HEK293 (cell line): ENCODE measurements at regions not wholly inside any gene's neighbourhood (a gene's known extent, or its start where the extent isn't known, plus 50 kb on each side); places are given as distances from the start of the nearest gene placed in this dataset.

Source experiments
- CTCF ChIA-PET: fragments of 350-600 bp; formaldehyde crosslinking; extraction: SDS; loops from one replicate; lab custom pipeline; 2021; ENCODE audit warnings: antibody characterized with exemption; lab: Yijun Ruan, JAX
- POLR2A ChIA-PET: fragments of 300-600 bp; formaldehyde crosslinking; extraction: SDS; loops from one replicate; lab custom pipeline; 2020; ENCODE audit warnings: antibody characterized with exemption, inconsistent platforms; lab: Yijun Ruan, JAX
- H3K27ac ChIP-seq: fragments of 200-500 bp; sonication (Bioruptor generic); 2 replicates; pipeline ENCODE4 v1.5.1; 2014; ENCODE audit warnings: low read depth, low read length, control low read depth, inconsistent platforms; ENCODE audit errors: extremely low read depth
- H3K36me3 ChIP-seq, 2 experiments: fragments of 200-500 bp in 1 of 2; sonication (Bioruptor generic) in 1 of 2; 1 replicate in 1 of 2; 2 replicates in 1 of 2; pipeline ENCODE4 v1.5.1; 2014 to 2017; ENCODE audit warnings: inconsistent platforms in 2 of 2, low read length in 2 of 2; ENCODE audit not compliant: control insufficient read depth in 2 of 2, insufficient read depth in 1 of 2
- H3K4me1 ChIP-seq: fragments of 200-500 bp; sonication (Bioruptor generic); 2 replicates; pipeline ENCODE4 v1.5.1; 2014; ENCODE audit warnings: mild to moderate bottlenecking, low read length, inconsistent platforms; ENCODE audit not compliant: control insufficient read depth, insufficient read depth
- H3K4me3 ChIP-seq: 2 replicates; pipeline ENCODE4 v1.5.1; 2011; ENCODE audit warnings: low read depth, mild to moderate bottlenecking, control low read depth, low read length, moderate library complexity
- H3K9me3 ChIP-seq: fragments of 200-500 bp; sonication (Bioruptor generic); 2 replicates; pipeline ENCODE4 v1.5.1; 2014; ENCODE audit warnings: low read depth, low read length, inconsistent platforms; ENCODE audit not compliant: control insufficient read depth, insufficient read depth
- GLIS2 ChIP-seq: fragments of 450-650 bp; formaldehyde crosslinking; IDR thresholded peaks from 2 replicates; pipeline ENCODE4 v1.5.1; 2016; ENCODE audit warnings: missing biosample characterization, missing genetic modification characterization
- KLF1 ChIP-seq: fragments of 450-650 bp; formaldehyde crosslinking; IDR thresholded peaks from 2 replicates; pipeline ENCODE4 v1.5.1; 2016; ENCODE audit warnings: missing biosample characterization, missing genetic modification characterization
- KLF10 ChIP-seq: fragments of 450-650 bp; IDR thresholded peaks from 2 replicates; pipeline ENCODE4 v1.5.1; 2018; ENCODE audit warnings: missing biosample characterization, mild to moderate bottlenecking, missing genetic modification characterization
- KLF7 ChIP-seq: fragments of 450-650 bp; formaldehyde crosslinking; IDR thresholded peaks from 2 replicates; pipeline ENCODE4 v1.5.1; 2016; ENCODE audit warnings: missing biosample characterization, missing genetic modification characterization, borderline replicate concordance
- OSR2 ChIP-seq: fragments of 450-650 bp; formaldehyde crosslinking; IDR thresholded peaks from 2 replicates; pipeline ENCODE4 v1.5.1; 2016; ENCODE audit warnings: missing biosample characterization, missing genetic modification characterization
- OVOL3 ChIP-seq: fragments of 450-650 bp; formaldehyde crosslinking; IDR thresholded peaks from 2 replicates; pipeline ENCODE4 v1.5.1; 2016; ENCODE audit warnings: missing biosample characterization, missing genetic modification characterization
- ZIC2 ChIP-seq: fragments of 450-650 bp; formaldehyde crosslinking; IDR thresholded peaks from 2 replicates; pipeline ENCODE4 v1.5.1; 2016; ENCODE audit warnings: missing biosample characterization, missing genetic modification characterization
- ZNF16 ChIP-seq: fragments of 450-650 bp; formaldehyde crosslinking; IDR thresholded peaks from 2 replicates; pipeline ENCODE4 v1.5.1; 2016; ENCODE audit warnings: low read depth, missing biosample characterization, missing genetic modification characterization
- ZNF175 ChIP-seq: fragments of 450-650 bp; formaldehyde crosslinking; IDR thresholded peaks from 2 replicates; pipeline ENCODE4 v1.5.1; 2016; ENCODE audit warnings: missing biosample characterization, missing genetic modification characterization
- ZNF266 ChIP-seq: fragments of 450-650 bp; formaldehyde crosslinking; IDR thresholded peaks from 2 replicates; pipeline ENCODE4 v1.5.1; 2016; ENCODE audit warnings: missing biosample characterization, missing genetic modification characterization, low read depth
- ZNF335 ChIP-seq: fragments of 450-650 bp; formaldehyde crosslinking; conservative IDR thresholded peaks from 2 replicates; pipeline ENCODE4 v1.5.1; 2016; ENCODE audit warnings: missing biosample characterization, missing genetic modification characterization
- ZNF394 ChIP-seq: fragments of 450-650 bp; formaldehyde crosslinking; IDR thresholded peaks from 2 replicates; pipeline ENCODE4 v1.5.1; 2016; ENCODE audit warnings: missing biosample characterization, missing genetic modification characterization, mild to moderate bottlenecking, moderate library complexity, borderline replicate concordance
- ZNF473 ChIP-seq: fragments of 450-650 bp; formaldehyde crosslinking; IDR thresholded peaks from 2 replicates; pipeline ENCODE4 v1.5.1; 2017; ENCODE audit warnings: missing biosample characterization, missing genetic modification characterization
- ZNF510 ChIP-seq: fragments of 450-650 bp; formaldehyde crosslinking; IDR thresholded peaks from 2 replicates; pipeline ENCODE4 v1.5.1; 2018; ENCODE audit warnings: mild to moderate bottlenecking, missing genetic modification characterization, missing biosample characterization; ENCODE audit not compliant: insufficient replicate concordance
- ZNF561 ChIP-seq: fragments of 450-650 bp; IDR thresholded peaks from 2 replicates; pipeline ENCODE4 v1.5.1; 2018; ENCODE audit warnings: missing biosample characterization, missing genetic modification characterization, borderline replicate concordance
- ZNF629 ChIP-seq: fragments of 450-650 bp; formaldehyde crosslinking; IDR thresholded peaks from 2 replicates; pipeline ENCODE4 v1.5.1; 2017; ENCODE audit warnings: missing biosample characterization, missing genetic modification characterization
- ZNF658 ChIP-seq: fragments of 450-650 bp; formaldehyde crosslinking; IDR thresholded peaks from 2 replicates; pipeline ENCODE4; 2016; ENCODE audit warnings: missing biosample characterization, missing genetic modification characterization
- ZNF777 ChIP-seq: fragments of 450-650 bp; formaldehyde crosslinking; IDR thresholded peaks from 2 replicates; pipeline ENCODE4 v1.5.1; 2017; ENCODE audit warnings: missing biosample characterization, missing genetic modification characterization, borderline replicate concordance
- ZXDB ChIP-seq: fragments of 450-650 bp; formaldehyde crosslinking; IDR thresholded peaks from 2 replicates; pipeline ENCODE4 v1.5.1; 2016; ENCODE audit warnings: missing biosample characterization, missing genetic modification characterization
- TF ChIP-seq, protein P1 (sequence below): fragments of 450-650 bp; formaldehyde crosslinking; IDR thresholded peaks from 2 replicates; pipeline ENCODE4 v1.5.1; 2016; ENCODE audit warnings: missing biosample characterization, missing genetic modification characterization
- TF ChIP-seq, protein P2 (sequence below): sonication (generic); formaldehyde crosslinking; IDR thresholded peaks from 2 replicates; pipeline ENCODE4 v1.8.1; 2022; ENCODE audit warnings: mild to moderate bottlenecking, moderate library complexity, missing genetic modification reagents
- TF ChIP-seq, protein P3 (sequence below): fragments of 450-650 bp; formaldehyde crosslinking; optimal IDR thresholded peaks from 2 replicates; pipeline ENCODE3; 2016; ENCODE audit warnings: missing biosample characterization, mild to moderate bottlenecking, missing genetic modification characterization
- TF ChIP-seq, protein P4 (sequence below): fragments of 450-650 bp; formaldehyde crosslinking; IDR thresholded peaks from 2 replicates; pipeline ENCODE4 v1.5.1; 2016; ENCODE audit warnings: missing biosample characterization, missing genetic modification characterization
- TF ChIP-seq, protein P5 (sequence below): fragments of 450-650 bp; formaldehyde crosslinking; conservative IDR thresholded peaks from 2 replicates; pipeline ENCODE4 v1.5.1; 2016; ENCODE audit warnings: low read depth, missing biosample characterization, missing genetic modification characterization

DNA sequence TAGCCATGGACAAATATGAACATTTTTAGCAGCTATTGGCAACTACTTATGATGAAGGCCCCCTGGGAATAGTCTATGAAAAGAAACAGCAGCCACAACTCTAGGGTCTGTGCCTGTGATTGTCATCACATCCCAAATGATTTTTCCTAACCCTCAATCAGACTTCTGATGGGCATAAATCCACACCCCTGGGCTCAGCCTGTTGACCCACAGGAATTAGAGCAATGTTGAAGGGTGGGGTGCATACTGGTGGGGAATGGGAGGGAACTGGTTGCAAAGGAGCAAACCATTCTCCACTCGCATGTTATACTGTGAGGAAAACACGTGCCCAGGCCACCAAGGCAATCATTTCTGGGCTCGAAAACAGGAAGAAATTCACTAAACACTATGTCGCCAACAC lies 106.5 kb upstream of the CTNNB1 start:
- Histone ChIP-seq H3K27ac (no peak overlapping the region), H3K9me3 (no peaks in the 10 kb centered on the region), H3K4me3 (no peak overlapping the region), H3K36me3 (no peaks in the 10 kb centered on the region), H3K4me1 (no peaks in the 10 kb centered on the region)
- POLR2A ChIA-PET: no interaction called here
- no peak for TF ChIP-seq ZNF16 (tag by site-specific recombination)
- TF ChIP-seq ZNF629 (tag by site-specific recombination): no peak
- TF ChIP-seq ZNF335 (tag by site-specific recombination): no peak
- TF ChIP-seq ZNF658 (tag by site-specific recombination): no peak
- TF ChIP-seq ZNF266: no peak
- TF ChIP-seq GLIS2 (tag by site-specific recombination): no peak
- TF ChIP-seq, protein P1, sequence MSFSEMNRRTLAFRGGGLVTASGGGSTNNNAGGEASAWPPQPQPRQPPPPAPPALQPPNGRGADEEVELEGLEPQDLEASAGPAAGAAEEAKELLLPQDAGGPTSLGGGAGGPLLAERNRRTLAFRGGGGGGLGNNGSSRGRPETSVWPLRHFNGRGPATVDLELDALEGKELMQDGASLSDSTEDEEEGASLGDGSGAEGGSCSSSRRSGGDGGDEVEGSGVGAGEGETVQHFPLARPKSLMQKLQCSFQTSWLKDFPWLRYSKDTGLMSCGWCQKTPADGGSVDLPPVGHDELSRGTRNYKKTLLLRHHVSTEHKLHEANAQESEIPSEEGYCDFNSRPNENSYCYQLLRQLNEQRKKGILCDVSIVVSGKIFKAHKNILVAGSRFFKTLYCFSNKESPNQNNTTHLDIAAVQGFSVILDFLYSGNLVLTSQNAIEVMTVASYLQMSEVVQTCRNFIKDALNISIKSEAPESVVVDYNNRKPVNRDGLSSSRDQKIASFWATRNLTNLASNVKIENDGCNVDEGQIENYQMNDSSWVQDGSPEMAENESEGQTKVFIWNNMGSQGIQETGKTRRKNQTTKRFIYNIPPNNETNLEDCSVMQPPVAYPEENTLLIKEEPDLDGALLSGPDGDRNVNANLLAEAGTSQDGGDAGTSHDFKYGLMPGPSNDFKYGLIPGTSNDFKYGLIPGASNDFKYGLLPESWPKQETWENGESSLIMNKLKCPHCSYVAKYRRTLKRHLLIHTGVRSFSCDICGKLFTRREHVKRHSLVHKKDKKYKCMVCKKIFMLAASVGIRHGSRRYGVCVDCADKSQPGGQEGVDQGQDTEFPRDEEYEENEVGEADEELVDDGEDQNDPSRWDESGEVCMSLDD (tag by site-specific recombination): no peak
- TF ChIP-seq KLF10 (tag by site-specific recombination): no peak
- TF ChIP-seq, protein P2, sequence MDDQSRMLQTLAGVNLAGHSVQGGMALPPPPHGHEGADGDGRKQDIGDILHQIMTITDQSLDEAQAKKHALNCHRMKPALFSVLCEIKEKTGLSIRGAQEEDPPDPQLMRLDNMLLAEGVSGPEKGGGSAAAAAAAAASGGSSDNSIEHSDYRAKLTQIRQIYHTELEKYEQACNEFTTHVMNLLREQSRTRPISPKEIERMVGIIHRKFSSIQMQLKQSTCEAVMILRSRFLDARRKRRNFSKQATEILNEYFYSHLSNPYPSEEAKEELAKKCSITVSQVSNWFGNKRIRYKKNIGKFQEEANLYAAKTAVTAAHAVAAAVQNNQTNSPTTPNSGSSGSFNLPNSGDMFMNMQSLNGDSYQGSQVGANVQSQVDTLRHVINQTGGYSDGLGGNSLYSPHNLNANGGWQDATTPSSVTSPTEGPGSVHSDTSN (CRISPR knock-in tag): no peak
- no peak for TF ChIP-seq KLF1 (tag by site-specific recombination)
- TF ChIP-seq ZNF394 (tag by site-specific recombination): no peak
- CTCF ChIA-PET: no interaction called here

DNA sequence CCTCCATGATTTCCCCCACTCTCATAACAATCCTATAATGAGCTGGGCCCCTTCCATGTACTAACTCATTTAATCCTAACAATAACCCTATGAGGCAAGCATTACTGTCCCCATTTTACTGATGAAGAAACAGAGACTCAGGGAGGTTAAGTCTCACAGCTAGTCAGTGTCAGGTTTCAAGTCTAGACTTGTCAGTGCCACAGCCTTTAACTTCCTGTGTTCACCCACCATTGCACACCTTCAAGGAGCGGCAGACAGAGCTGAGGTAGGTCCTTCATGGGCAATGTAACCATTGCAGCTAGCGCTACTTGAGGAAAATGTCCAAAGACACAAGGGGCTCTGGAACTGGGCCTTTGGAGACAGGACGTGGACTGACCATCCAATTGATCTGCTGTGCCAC lies 105.8 kb upstream of the CTNNB1 start:
- CTCF ChIA-PET: no interaction called here
- TF ChIP-seq ZNF510 (tag by site-specific recombination) (no peak), OVOL3 (tag by site-specific recombination) (no peak), ZNF777 (no peak), ZXDB (tag by site-specific recombination) (no peak), ZNF561 (tag by site-specific recombination) (no peak), ZNF175 (tag by site-specific recombination) (no peak), ZNF335 (tag by site-specific recombination) (no peak), KLF7 (tag by site-specific recombination) (no peak), OSR2 (tag by site-specific recombination) (no peak), ZIC2 (no peak), ZNF473 (tag by site-specific recombination) (no peak)
- TF ChIP-seq, protein P3, sequence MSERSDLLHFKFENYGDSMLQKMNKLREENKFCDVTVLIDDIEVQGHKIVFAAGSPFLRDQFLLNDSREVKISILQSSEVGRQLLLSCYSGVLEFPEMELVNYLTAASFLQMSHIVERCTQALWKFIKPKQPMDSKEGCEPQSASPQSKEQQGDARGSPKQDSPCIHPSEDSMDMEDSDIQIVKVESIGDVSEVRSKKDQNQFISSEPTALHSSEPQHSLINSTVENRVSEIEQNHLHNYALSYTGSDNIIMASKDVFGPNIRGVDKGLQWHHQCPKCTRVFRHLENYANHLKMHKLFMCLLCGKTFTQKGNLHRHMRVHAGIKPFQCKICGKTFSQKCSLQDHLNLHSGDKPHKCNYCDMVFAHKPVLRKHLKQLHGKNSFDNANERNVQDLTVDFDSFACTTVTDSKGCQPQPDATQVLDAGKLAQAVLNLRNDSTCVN (tag by site-specific recombination): no peak
- TF ChIP-seq, protein P4, sequence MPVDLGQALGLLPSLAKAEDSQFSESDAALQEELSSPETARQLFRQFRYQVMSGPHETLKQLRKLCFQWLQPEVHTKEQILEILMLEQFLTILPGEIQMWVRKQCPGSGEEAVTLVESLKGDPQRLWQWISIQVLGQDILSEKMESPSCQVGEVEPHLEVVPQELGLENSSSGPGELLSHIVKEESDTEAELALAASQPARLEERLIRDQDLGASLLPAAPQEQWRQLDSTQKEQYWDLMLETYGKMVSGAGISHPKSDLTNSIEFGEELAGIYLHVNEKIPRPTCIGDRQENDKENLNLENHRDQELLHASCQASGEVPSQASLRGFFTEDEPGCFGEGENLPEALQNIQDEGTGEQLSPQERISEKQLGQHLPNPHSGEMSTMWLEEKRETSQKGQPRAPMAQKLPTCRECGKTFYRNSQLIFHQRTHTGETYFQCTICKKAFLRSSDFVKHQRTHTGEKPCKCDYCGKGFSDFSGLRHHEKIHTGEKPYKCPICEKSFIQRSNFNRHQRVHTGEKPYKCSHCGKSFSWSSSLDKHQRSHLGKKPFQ (tag by site-specific recombination): no peak
- TF ChIP-seq, protein P5, sequence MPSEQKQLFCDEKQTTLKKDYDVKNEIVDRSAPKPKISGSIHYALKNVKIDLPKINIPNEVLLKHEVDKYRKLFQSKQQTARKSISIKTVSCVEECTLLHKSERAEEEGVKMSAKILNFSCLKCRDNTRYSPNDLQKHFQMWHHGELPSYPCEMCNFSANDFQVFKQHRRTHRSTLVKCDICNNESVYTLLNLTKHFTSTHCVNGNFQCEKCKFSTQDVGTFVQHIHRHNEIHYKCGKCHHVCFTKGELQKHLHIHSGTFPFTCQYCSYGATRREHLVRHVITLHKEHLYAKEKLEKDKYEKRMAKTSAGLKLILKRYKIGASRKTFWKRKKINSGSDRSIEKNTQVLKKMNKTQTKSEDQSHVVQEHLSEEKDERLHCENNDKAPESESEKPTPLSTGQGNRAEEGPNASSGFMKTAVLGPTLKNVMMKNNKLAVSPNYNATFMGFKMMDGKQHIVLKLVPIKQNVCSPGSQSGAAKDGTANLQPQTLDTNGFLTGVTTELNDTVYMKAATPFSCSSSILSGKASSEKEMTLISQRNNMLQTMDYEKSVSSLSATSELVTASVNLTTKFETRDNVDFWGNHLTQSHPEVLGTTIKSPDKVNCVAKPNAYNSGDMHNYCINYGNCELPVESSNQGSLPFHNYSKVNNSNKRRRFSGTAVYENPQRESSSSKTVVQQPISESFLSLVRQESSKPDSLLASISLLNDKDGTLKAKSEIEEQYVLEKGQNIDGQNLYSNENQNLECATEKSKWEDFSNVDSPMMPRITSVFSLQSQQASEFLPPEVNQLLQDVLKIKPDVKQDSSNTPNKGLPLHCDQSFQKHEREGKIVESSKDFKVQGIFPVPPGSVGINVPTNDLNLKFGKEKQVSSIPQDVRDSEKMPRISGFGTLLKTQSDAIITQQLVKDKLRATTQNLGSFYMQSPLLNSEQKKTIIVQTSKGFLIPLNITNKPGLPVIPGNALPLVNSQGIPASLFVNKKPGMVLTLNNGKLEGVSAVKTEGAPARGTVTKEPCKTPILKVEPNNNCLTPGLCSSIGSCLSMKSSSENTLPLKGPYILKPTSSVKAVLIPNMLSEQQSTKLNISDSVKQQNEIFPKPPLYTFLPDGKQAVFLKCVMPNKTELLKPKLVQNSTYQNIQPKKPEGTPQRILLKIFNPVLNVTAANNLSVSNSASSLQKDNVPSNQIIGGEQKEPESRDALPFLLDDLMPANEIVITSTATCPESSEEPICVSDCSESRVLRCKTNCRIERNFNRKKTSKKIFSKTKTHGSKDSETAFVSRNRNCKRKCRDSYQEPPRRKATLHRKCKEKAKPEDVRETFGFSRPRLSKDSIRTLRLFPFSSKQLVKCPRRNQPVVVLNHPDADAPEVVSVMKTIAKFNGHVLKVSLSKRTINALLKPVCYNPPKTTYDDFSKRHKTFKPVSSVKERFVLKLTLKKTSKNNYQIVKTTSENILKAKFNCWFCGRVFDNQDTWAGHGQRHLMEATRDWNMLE (tag by site-specific recombination): no peak

More for the DNA sequence above, 105.8 kb upstream of the CTNNB1 start:
- H3K27ac ChIP-seq: no peak overlapping the region
- no peaks in the 10 kb centered on the region for H3K9me3 ChIP-seq
- no peaks in the 10 kb centered on the region for H3K36me3 ChIP-seq
- no peak overlapping the region for H3K4me3 ChIP-seq
- H3K4me1 ChIP-seq: no peaks in the 10 kb centered on the region
- POLR2A ChIA-PET: no interaction called here
